Activated naive CD8-positive, alpha-beta T cell treated with anti-CD3 and anti-CD28 coated beads, Interleukin-2, amount 10 ng/mL, durations not matched to agents 7 days and 5 days (primary cell): ENCODE measurements at regions not wholly inside any gene's neighbourhood (a gene's known extent, or its start where the extent isn't known, plus 50 kb on each side); places are given as distances from the start of the nearest gene placed in this dataset.

Experiments
- ATAC-seq: fragments of 150-1000 bp; cut with Tn5 transposase; one replicate; pipeline ENCODE4 v1.10.0; 2021; ENCODE audit warnings: low read depth, moderate library complexity
- POLR2A ChIA-PET: fragments of 350-600 bp; sonication (Branson Sonifier 250); formaldehyde crosslinking; loops from one replicate; lab custom pipeline; 2021; ENCODE audit warnings: antibody characterized with exemption; lab: Charles Lee
- DNase-seq: peaks from one replicate; pipeline ENCODE4 v3.0.0; 2021
- H3K27ac Mint-ChIP-seq: one replicate; pipeline ENCODE4 v1.8.0; 2022; ENCODE audit warnings: mild to moderate bottlenecking, mixed read lengths
- H3K27me3 Mint-ChIP-seq: one replicate; pipeline ENCODE4 v1.8.0; 2022; ENCODE audit warnings: mild to moderate bottlenecking, moderate library complexity, mixed read lengths
- H3K36me3 Mint-ChIP-seq: one replicate; pipeline ENCODE4 v1.8.0; 2021; ENCODE audit warnings: mild to moderate bottlenecking, mixed read lengths
- H3K4me1 Mint-ChIP-seq: one replicate; pipeline ENCODE4 v1.8.0; 2021; ENCODE audit warnings: mixed read lengths
- H3K4me3 Mint-ChIP-seq: one replicate; pipeline ENCODE4 v1.8.0; 2022; ENCODE audit warnings: mild to moderate bottlenecking, moderate library complexity, mixed read lengths
- H3K9me3 Mint-ChIP-seq: one replicate; pipeline ENCODE4 v1.8.0; 2021; ENCODE audit warnings: mixed read lengths

DNA sequence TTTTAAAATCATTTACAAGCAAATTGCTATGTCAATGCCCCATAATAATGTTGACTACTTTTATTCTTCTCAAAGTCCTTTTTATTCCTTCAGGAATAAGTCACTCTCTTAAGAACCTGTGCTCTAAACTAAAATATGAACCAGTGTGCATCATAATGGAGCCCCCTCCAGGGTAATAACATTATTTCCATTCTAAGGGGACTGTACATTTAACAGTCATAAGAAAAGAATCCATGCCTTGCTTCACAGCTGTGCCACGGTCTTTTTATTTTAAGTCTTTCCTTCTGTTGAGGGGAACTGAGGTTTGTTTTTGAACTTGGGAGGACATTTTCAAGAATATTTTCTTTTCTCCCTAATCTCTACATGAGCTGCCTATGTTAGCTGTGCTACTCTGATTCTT is 297.6 kb downstream of the MAN2A1 start:
- POLR2A ChIA-PET: no interaction called here
- Mint-ChIP-seq H3K27me3 (no peaks in the 10 kb centered on the region), H3K36me3 (peaks cover 2% of the 10 kb centered on the region), H3K9me3 (peaks cover 8% of the 10 kb centered on the region), H3K27ac (no peak overlapping the region), H3K4me1 (no peaks in the 10 kb centered on the region), H3K4me3 (no peak overlapping the region)
- ATAC-seq (no peak), DNase-seq (no peak)

DNA sequence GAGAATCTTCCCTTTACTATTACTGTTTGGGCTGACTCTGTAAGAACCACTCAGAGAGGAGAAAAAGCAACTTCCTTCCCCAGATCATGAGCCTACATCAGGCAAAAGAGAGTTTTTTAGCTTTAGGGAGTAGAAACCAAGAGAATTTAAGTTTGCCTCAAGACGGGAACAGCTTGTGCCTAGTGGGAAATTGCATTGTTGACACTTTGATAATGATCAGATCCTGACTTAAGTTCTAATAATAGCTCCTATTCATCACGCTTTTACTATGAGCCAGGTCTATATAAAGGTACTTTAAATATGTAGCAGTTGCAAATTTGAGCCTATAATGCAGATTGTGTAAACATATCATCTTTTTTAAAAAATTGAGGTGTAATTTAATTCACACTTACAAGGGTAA is 298.2 kb downstream of the MAN2A1 start:
- no peaks in the 10 kb centered on the region for H3K4me1 Mint-ChIP-seq
- ATAC-seq (no peak), DNase-seq (no peak)
- H3K9me3 Mint-ChIP-seq: peaks cover 8% of the 10 kb centered on the region
- no peak overlapping the region for H3K4me3 Mint-ChIP-seq
- peaks cover 2% of the 10 kb centered on the region for H3K36me3 Mint-ChIP-seq
- no peak overlapping the region for H3K27ac Mint-ChIP-seq
- H3K27me3 Mint-ChIP-seq: no peaks in the 10 kb centered on the region
- POLR2A ChIA-PET: no interaction called here

DNA sequence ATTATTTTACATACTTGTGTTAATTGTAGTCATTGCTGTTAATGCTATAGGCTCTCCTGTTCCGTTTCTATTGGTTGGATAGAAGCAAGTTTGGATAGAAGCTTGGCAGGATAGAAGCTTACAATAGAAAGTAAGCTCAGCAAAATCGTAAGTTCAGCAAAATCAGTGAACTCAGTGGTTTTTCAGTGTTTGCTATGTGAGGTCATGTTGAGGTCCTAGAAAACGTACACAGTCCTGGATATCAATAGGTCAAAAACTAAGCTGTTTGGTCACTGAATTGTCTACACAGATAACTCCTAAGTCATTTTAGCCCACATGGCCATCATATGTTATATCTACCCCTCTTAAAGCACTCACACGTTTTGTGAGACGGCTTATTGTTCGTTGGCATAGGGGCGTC is 299.4 kb downstream of the MAN2A1 start:
- H3K9me3 Mint-ChIP-seq: peaks cover 8% of the 10 kb centered on the region
- POLR2A ChIA-PET: no interaction called here

DNA sequence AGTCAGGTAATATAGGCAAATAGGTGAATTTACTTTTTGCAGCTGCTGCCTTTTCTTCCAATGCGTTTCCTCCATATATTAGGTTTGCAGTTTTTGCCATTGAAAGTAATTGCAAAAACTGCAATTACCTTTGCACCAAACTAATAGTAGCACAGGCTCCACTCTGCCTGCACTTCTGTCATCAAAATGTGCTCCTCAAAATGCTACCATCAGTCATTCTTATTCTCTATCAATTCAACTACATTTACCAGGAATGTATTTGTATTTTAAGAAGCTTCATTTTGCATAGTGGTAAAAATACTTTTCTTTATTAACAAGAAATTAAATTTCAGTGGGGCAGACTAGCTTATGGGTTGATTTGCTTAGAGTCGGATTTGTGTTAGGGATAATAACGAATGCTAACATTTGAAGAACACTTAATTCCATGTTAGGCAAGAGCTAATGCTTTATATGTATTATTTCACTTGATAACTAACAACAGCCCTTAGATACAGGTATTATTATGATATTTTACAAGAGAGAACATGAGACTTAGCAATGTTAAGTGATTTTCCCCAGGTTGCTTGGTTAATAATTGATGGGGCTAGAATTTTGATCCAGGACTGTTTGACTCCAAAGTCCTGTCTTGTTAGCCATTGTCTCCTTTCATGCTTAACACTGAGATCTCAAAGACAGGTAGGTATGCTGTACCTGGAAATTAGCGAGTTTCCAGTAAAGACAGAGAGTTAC is 300.4 kb downstream of the MAN2A1 start:
- H3K27ac Mint-ChIP-seq: no peak overlapping the region
- no peak for ATAC-seq
- H3K4me3 Mint-ChIP-seq: no peak overlapping the region
- DNase-seq: no peak
- H3K9me3 Mint-ChIP-seq: peaks cover 3% of the 10 kb centered on the region
- no peaks in the 10 kb centered on the region for H3K36me3 Mint-ChIP-seq
- H3K4me1 Mint-ChIP-seq: no peaks in the 10 kb centered on the region
- H3K27me3 Mint-ChIP-seq: no peaks in the 10 kb centered on the region
- POLR2A ChIA-PET: no interaction called here

More for the DNA sequence above, 299.4 kb downstream of the MAN2A1 start:
- DNase-seq (no peak), ATAC-seq (no peak)
- no peaks in the 10 kb centered on the region for H3K4me1 Mint-ChIP-seq
- no peaks in the 10 kb centered on the region for H3K27me3 Mint-ChIP-seq
- no peak overlapping the region for H3K4me3 Mint-ChIP-seq
- no peak overlapping the region for H3K27ac Mint-ChIP-seq
- peaks cover 2% of the 10 kb centered on the region for H3K36me3 Mint-ChIP-seq

DNA sequence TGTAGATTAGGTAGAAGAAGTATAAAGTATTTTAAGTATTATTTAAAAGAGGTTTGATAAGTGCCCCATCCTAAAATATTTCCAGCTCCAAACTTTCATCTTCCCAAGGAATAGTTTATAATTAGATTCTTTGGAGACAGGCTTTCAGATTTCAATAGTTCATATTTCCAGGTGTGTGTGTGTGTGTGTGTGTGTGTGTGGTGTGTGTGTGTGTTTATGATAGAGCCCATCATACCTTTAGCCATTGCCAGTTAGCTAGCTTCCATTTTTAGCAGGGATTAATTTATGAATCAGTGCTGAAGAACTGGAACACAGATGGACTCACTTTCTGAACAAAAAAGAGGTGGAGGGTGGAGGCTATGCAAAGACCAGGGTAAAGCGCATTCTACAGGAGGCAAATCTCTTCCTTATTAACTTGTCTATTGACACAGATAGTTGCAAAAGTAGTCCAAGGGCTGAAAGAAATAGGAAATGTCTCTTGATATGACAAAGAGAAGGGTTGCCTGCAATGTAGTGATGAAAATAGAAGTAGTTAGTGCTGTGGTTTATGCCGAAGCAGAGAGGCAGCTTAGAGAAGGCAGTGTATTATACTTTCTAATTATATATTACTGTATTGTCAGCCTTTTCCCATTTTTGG is 301.1 kb downstream of the MAN2A1 start:
- no peaks in the 10 kb centered on the region for H3K9me3 Mint-ChIP-seq
- H3K4me3 Mint-ChIP-seq: no peak overlapping the region
- no peaks in the 10 kb centered on the region for H3K4me1 Mint-ChIP-seq
- H3K27ac Mint-ChIP-seq: no peak overlapping the region
- ATAC-seq (no peak), DNase-seq (no peak)
- H3K36me3 Mint-ChIP-seq: no peaks in the 10 kb centered on the region
- H3K27me3 Mint-ChIP-seq: no peaks in the 10 kb centered on the region
- POLR2A ChIA-PET: no interaction called here

DNA sequence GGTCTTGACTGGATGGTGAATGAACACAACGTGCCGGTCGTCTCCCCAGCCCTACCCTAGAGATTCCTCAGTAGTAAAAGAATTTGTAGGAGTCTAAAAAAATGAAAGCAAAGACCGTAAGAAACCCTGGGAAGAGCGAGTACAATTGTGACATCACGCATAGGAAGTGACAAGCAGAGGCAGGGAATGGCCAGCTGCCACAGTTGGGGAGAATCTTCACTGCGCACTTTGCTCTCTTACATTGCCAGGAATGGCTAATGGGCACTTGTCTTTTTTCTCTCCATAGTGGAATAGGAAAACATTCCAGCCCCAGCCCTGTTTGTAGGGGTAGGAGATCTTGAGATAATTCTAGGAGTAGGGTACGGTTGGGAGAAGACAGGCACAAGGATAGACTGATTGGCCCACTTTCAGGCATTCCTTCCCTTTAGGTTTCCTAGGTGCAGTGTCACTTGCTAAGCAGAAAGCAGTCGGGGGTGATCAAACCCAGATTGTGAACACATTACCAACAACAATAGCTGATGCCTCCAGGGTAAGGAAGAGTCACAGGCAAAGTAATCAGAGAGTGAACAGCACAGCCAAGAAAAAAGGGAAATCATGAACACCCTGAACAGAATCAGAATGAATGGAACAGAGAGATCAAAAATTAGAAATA is 302.7 kb downstream of the MAN2A1 start:
- no peak for DNase-seq
- H3K4me3 Mint-ChIP-seq: no peak overlapping the region
- H3K36me3 Mint-ChIP-seq: no peaks in the 10 kb centered on the region
- POLR2A ChIA-PET: no interaction called here
- no peak overlapping the region for H3K27ac Mint-ChIP-seq
- no peak for ATAC-seq
- no peaks in the 10 kb centered on the region for H3K4me1 Mint-ChIP-seq
- no peaks in the 10 kb centered on the region for H3K27me3 Mint-ChIP-seq
- peaks cover 2% of the 10 kb centered on the region for H3K9me3 Mint-ChIP-seq

DNA sequence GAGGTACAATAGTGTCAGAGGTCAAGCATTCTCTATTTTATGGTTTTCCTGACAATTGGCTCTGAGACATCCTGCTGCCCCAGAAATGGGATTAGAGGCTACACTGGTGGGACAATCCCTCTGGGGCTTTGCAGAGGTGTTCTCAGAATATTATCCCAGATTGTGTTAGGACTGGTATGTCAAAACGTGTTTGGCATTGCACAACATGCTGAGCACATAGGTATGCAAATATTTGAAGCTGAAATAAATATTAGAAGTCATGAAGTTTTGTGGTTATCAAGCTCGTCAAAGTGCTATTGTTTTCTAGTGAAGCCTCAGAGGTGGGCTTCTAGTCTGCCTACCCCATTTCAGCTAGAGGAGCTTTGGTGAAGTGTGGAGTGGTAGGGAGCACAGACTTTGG is 304.4 kb downstream of the MAN2A1 start:
- Mint-ChIP-seq H3K9me3 (peaks cover 7% of the 10 kb centered on the region), H3K4me1 (no peaks in the 10 kb centered on the region), H3K4me3 (no peak overlapping the region), H3K27me3 (no peaks in the 10 kb centered on the region), H3K36me3 (no peaks in the 10 kb centered on the region), H3K27ac (no peak overlapping the region)
- POLR2A ChIA-PET: interaction anchor here (0.6 kb wide), 1 partner anchor 935 kb away, joined by 3 read pairs; no protein-coding TSS in a partner anchor
- DNase-seq (no peak), ATAC-seq (no peak)

DNA sequence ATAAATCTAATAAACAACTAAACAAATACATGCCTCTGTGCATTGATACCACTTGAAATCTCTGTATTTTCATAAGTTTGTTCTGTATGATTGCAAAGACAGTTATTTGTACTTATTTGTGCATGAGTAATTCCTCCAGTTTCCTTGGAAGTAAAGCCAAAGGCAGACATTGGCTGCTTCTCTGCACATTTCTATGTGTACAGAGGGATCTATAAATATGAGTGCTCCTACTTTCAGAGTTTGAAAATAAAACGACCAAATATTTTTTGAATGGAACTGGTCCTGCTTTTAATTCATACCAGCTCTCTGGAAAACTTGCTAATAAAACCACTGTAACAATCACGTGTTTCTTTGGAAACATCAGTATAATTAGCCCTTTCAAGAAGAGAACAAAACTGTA is 306.5 kb downstream of the MAN2A1 start:
- no peak overlapping the region for H3K27ac Mint-ChIP-seq
- POLR2A ChIA-PET: no interaction called here
- ATAC-seq: no peak
- H3K36me3 Mint-ChIP-seq: peaks cover 2% of the 10 kb centered on the region
- no peak for DNase-seq
- H3K4me1 Mint-ChIP-seq: no peaks in the 10 kb centered on the region
- H3K9me3 Mint-ChIP-seq: peaks cover 7% of the 10 kb centered on the region
- H3K27me3 Mint-ChIP-seq: no peaks in the 10 kb centered on the region
- no peak overlapping the region for H3K4me3 Mint-ChIP-seq

DNA sequence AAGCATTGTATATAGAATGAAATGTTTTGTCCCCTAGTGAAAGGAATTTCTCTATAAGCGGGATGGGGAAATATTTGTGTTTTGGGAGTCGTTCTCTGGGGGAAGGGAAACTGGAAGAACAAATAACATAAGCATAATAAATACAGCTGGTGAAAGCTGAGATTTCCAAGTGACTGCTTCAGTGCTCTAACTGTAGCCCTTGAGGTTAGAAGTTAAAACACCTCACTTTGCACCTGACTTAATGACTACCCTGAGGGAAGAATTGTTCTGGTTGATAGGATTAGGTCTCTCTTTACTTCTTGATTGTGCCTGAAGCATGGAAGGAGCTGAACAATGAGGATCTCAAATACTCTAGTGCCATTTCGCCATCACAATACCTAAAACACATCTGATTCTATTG is 307.4 kb downstream of the MAN2A1 start:
- ATAC-seq: no peak
- Mint-ChIP-seq H3K36me3 (peaks cover 2% of the 10 kb centered on the region), H3K27me3 (no peaks in the 10 kb centered on the region), H3K27ac (no peak overlapping the region), H3K4me1 (no peaks in the 10 kb centered on the region), H3K9me3 (peaks cover 7% of the 10 kb centered on the region), H3K4me3 (no peak overlapping the region)
- POLR2A ChIA-PET: no interaction called here
- DNase-seq: no peak

DNA sequence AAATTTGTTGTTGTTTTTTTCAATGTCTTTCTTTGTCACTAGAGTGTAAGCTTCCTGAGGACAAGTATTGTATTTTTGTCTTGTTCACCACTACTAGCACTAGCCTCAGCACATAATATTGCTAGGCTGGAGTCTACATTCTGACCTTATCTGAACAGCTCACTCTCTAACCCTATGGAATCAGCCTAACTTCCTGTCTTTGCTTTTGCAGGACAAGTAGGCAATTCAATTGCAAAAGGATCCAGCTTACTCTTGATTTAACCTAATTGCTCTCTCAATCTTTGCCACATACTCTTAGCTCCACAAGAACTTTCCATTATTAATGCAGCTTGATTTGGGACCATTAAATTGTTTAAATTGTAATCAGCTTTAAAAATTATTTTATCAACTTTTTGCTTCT is 308.5 kb downstream of the MAN2A1 start:
- Mint-ChIP-seq H3K4me3 (no peak overlapping the region), H3K36me3 (peaks cover 2% of the 10 kb centered on the region), H3K4me1 (no peaks in the 10 kb centered on the region), H3K27ac (no peak overlapping the region), H3K27me3 (no peaks in the 10 kb centered on the region), H3K9me3 (peaks cover 7% of the 10 kb centered on the region)
- DNase-seq (no peak), ATAC-seq (no peak)
- POLR2A ChIA-PET: no interaction called here

DNA sequence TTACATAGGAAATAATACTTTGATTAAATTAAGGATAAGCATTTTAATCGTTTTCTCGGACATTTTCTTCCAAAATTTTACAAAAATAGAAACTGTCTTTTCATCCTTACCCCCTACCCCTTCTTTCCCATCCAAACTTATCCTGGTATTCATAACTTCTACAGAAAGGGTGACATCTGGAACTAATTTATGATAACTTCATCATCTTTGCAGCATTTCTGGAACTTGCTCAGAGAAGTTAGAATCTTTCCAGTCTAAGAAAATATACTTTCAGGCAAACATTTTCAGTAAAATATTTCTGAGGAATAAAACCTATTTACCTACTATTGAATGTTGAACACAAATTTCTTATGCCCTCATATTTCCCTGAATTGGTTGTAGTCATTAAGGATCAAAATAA is 309.0 kb downstream of the MAN2A1 start:
- H3K36me3 Mint-ChIP-seq: peaks cover 2% of the 10 kb centered on the region
- H3K4me3 Mint-ChIP-seq: no peak overlapping the region
- peaks cover 7% of the 10 kb centered on the region for H3K9me3 Mint-ChIP-seq
- ATAC-seq (no peak), DNase-seq (no peak)
- H3K27ac Mint-ChIP-seq: no peak overlapping the region
- H3K27me3 Mint-ChIP-seq: no peaks in the 10 kb centered on the region
- POLR2A ChIA-PET: no interaction called here
- H3K4me1 Mint-ChIP-seq: no peaks in the 10 kb centered on the region

DNA sequence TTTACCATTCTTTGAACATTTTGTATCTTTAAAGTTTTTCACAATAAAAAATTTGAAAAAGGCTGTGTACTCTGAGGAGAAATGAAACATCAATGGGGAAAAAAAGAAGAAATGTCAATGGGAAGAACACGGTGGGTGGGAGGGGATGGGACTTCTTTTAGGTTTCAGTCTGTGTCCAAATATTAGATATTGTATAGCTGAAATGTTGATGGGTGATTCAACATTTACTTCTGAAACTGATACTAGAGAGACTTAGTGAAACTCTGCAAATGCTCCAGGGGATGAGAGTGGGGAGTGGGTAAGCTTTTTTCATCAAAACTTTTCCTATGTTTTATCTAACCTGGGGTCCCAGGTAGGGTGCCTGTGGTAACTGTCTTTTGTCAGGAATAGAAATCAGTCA is 311.9 kb downstream of the MAN2A1 start:
- POLR2A ChIA-PET: no interaction called here
- no peak overlapping the region for H3K4me3 Mint-ChIP-seq
- DNase-seq (no peak), ATAC-seq (no peak)
- no peaks in the 10 kb centered on the region for H3K4me1 Mint-ChIP-seq
- H3K36me3 Mint-ChIP-seq: peaks cover 2% of the 10 kb centered on the region
- no peaks in the 10 kb centered on the region for H3K27me3 Mint-ChIP-seq
- H3K9me3 Mint-ChIP-seq: peaks cover 7% of the 10 kb centered on the region
- no peak overlapping the region for H3K27ac Mint-ChIP-seq

DNA sequence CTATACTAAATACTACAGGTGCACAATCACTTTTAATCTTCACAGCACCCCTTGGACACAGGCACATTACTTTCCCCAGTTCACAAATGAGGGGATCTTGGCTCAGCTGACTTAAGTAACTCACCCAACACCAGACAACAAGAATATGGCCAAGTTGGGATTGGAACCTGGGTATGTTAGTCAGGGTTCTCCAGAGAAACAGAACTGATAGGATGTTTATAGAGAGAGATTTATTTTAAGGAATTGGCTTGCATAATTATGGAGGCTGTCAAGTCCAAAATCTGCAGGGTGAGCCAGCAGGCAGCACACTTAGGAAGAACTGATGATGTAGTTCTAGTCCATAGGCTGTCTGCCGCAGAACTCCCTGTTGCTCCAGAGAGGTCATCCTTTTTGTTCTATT is 312.9 kb downstream of the MAN2A1 start:
- DNase-seq (no peak), ATAC-seq (no peak)
- H3K27me3 Mint-ChIP-seq: no peaks in the 10 kb centered on the region
- H3K9me3 Mint-ChIP-seq: peaks cover 5% of the 10 kb centered on the region
- H3K27ac Mint-ChIP-seq: no peak overlapping the region
- H3K4me3 Mint-ChIP-seq: no peak overlapping the region
- H3K4me1 Mint-ChIP-seq: no peaks in the 10 kb centered on the region
- POLR2A ChIA-PET: no interaction called here
- H3K36me3 Mint-ChIP-seq: peaks cover 2% of the 10 kb centered on the region
